CD4-positive, alpha-beta T cell treated with Interleukin-6 at 100 ng/mL for 8 hours (primary cell): ENCODE measurements at regions not wholly inside any gene's neighbourhood (a gene's known extent, or its start where the extent isn't known, plus 50 kb on each side); places are given as distances from the start of the nearest gene placed in this dataset.

Experiments
- DNase-seq: peaks from one replicate; pipeline ENCODE4 v3.0.0-alpha.2; 2020; ENCODE audit warnings: mixed read lengths, low spot score

DNA sequence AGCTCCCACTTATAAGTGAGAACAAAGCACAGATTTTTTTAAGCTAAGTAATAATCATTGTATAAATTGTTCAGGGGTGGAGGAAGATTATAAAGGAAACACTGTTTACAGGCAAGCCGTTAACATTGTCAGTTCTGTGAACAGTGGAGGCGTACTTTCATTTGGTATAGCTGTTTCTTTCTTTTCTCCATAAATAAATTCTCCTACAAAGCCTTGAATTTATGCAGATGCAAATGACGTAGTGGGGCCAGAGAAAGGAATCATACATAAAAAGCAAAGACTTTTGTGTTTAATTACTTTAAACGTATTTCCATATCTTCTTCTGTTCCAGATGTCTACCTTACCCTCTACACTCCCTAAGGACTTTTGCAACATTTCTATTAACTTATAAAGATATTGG is 914.9 kb downstream of the ZPLD1 start:
- no peak for DNase-seq

DNA sequence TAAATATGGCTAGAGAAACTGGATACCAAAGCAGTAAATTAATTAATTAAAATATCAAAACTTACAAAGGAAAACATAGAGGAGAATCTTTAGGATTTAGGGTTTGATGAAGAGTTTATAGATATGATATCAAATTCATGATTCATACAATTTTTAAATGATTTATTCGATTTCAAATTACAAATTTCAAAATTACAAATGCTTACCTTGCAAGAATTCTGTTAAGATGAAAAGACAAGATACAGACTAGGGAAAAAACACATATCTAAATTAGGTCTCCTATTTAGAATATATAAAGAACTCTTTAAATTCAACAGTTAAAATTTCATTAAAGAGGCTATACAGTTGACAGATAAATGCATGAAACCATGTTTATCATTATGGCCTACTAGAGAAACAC is 930.7 kb downstream of the ZPLD1 start:
- no peak for DNase-seq

DNA sequence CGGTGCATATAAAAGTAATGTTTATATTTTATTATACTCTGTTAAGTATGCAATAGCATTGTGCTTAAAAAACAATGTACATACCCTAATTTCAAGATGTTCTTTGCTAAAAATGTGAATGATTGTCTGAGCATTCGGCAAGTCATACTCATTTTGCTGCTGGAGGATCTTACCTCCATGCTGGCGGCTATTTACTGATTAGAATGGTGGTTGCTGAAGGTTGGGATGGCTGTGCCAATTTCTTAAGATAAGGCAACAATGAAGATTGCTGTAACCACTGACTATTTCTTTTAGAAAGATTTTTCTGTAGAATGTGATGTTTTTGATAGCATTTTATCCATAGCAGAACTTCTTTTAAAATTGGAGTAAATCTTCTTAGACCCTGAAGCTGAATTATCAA is 932.7 kb downstream of the ZPLD1 start:
- no peak for DNase-seq

DNA sequence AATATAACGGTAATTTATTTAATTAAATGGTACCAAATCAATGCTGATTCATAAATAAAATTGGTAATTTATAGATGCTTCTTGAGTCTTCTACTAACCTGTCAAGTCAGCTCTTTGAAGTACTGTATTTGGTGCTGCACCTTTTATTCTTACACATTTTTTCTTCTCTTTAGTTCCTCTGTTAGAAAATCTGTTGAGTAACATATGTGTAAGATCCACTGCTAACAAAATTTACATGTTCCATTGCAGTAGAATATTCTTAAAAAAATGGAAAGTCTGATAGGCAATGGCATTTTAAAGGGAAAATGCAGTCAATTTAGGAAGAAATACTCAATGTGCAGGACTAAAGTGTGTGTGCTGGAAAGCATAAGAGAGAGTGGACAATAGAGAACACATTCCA is 936.6 kb downstream of the ZPLD1 start:
- DNase-seq = no peak

DNA sequence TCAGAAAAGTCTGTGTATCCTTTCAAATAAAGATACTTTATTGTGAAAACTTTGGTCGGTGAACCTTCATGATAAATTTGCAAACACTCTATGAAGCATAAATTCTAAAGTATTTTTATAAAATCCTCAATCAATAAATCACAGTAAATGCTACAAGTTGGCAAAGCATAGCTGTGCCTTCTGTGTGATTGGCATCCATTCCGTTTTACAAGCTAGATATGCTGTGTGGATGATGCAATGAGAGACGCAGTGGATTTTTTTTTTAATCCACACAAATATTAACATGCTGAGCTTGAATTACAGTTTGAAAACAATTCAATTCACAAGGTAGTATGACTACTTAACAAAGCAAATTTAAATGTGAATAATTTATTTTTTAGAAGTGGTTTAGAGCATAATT is 937.2 kb downstream of the ZPLD1 start:
- no peak for DNase-seq

DNA sequence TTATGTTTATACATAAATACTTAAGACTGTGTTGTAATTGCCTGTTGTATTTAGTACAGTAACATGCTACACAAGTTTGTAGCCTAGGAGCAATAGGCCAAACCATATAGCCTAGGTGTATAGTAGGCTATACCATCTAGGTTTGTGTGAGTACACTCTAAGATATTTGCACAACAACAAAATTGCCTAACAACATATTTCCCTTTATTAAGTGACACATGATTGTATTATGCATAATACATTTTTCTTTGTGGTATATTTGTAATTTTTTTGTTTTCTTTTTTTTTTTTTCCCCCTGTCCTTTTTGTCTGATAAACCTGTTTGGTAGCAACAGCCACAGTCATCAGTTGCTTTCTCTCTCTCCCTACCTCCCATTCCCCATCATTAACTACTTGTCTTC is 945.6 kb downstream of the ZPLD1 start:
- no peak for DNase-seq

DNA sequence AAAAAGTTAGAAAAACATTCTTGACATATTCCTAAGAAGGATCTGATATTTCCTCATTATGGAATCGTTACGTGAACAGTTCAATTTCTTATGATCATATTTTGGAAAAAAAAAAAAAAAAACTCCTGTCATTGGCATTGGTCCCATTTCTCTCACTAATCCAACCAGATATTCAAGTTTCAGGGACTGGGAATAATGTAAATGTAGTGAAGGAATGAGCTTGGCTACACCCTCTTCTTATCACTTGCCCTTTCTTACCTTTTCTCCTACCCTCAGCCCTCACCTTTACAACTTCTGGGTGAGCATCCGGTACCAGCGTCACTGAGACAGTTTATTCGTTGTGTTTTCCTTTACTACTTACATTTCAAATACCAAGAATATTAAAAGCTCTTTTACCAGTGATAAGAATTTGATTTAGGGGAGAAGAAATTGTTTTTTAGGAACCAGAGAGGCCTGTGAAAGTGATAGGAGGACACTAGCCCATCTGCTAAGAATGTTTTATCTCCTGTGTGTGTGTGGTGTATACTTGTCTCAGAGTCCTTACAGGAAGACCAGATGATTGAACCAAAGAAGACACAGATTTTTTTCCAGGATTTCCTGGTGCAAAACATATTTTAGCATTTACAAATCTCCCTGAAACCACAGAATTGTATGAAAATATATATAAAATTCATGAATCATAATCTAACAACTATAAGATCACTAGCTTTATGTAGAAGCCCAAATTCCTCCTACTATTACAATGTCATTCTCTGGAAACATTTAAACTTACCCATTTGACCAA is 946.7 kb downstream of the ZPLD1 start:
- DNase-seq = no peak

DNA sequence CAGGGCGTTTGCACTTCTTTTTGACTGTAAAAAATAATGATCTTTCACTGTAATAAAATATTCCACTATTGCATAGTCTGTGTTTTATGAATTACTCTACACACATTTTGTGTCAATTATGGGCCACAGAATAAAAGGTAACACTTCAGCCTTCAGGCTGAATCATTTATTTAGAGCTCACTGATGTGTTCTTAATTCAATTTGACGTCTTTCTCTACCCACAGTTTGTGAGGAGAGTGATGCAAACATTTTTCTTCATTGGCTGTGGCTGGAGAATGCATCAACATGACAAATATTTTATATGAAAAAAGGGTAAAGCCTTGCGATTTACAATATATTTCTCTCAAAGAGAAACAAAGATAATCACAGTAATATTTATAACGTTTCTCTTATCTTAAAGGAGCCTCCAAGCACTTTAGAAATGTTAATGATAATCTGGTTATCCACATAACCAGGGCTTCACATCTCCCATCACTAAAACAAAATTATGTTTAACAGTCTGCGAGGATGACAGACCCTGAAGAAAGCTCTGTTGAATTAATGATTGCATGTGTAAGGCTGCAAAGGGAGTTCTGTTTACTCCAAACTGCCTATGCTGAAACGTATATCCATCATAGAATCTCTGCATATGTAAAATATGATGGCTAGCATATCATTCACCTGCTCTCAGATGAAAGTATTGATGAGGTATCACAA is 951.3 kb downstream of the ZPLD1 start:
- no peak for DNase-seq

DNA sequence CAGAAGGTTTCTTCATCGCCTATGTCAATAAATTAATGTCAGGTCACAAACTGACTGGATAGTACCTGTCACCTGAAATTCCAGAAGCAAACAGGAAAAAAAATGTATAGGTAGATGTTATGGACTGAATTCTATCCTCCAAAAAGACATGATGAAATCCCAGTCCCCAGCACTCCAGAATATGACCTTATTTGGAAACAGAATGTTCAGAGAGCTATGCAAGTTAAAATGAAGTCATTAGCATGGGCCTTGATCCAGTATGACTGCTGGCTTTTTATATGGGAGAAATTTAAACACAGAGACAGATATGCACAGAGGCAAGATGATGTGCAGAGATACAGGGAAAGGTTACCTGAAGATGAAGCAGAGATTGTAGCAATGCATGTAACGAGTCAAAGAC is 953.4 kb downstream of the ZPLD1 start:
- DNase-seq = no peak

DNA sequence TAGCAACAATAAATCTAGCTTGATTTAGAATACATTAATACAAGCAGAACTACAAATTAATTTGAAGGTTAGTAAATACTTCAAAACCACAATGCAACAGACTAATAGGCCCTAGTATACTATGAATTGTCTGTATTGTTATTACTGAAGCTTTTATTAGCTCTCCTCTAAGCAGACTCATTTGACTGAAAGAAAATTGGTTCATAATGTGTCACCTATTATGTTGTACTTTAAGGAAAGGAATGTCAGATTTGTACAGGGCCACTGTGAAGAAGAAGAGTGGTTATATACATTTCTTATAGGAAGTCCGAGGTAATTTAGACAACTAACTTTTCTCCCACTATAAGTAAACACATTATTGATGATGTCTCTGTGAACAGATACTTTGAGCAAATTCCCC is 954.5 kb downstream of the ZPLD1 start:
- no peak for DNase-seq

DNA sequence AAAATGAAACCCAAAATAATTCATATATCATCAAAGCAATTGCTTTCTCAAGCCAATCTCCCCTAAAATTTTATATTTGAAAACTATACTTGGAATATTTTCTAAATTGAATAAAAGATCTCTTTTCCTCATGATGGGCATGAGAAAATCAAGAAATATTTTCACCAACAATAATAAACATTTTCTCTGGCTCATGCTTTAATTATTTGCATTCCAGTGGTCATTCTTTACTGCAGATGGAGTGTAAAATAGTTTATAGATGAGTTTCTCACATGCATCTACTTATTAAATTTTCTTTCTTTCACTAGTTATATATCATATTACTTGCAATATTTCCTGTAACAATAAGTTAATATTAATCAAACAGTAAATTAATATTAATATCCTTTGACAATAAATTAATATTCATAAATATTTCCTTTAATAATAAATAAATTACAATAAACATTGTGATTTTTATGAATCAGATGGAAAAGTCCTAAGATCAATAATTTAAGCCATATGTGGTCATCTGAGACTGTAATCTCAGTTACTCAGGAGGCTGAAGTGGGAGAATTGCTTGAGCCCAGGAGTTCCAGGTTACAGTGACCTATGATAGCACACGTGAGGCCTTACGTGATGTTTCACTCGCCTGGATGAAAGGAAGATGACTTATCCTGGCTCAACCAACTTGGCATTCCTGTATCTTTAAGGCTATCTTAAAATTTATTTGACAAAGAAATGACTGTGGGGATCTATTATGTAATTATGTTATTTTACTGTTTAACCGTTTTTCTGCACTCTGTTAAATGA is 958.8 kb downstream of the ZPLD1 start:
- no peak for DNase-seq

DNA sequence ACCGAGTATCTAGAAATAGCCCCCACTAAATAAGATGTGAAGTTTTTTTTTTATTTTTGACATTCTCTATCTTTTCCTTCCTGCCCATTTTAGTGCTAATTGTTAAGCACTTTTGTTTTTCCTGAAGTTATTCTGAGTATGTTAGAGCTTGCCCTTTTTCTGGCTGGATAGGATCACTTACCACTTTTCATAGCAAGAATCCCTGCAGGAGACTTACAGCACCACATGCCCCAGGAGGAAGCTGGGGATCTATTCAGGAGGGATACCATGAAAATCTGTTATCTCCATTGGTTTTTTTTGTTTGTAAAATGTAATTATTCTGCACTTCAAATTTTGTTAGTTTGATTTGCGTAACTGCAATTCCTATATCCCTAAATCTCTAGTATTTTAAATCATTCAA is 968.4 kb downstream of the ZPLD1 start:
- no peak for DNase-seq

DNA sequence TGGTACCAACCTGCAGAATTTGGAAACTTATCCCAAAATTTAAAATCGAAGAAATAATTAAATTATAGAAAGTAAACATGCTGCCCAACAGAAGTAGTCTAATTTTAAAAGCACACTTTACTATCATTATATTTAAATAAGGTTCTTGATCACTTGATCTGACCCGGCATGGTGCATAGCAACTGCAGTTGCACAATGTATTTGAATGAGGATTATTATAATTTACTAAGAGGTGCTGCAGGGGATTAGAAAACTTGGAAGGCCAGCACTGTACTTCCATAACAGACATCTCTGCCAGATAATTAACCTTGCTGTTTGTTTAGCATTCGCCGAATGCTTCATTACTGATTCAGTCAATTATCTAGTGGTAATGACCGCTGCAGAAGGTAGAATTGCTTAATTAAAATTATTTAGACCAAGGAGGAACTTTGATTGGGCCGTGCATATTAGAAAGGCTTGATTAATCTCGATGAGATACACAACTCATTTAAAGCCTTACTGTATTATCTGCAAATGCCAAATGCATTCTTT is 971.6 kb downstream of the ZPLD1 start:
- no peak for DNase-seq

DNA sequence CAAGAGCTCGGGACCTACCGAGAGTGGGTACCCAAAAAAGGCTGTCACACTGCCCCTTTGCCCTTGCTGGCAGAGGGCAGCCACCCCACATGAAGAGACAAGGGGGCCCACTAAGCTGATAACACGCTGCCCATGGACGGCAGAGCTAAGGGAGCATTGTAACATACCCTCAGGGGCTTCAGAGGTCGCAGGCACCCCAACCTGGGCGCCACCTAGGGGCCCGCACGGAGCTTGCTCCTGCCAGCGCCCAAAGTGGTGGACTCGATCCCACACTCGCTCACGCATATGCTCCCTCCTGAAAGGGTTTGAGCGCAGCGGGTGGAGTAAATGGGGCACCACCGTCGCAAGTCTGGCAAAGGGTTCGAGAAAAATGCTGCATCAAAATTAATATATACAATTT is 975.4 kb downstream of the ZPLD1 start:
- no peak for DNase-seq

DNA sequence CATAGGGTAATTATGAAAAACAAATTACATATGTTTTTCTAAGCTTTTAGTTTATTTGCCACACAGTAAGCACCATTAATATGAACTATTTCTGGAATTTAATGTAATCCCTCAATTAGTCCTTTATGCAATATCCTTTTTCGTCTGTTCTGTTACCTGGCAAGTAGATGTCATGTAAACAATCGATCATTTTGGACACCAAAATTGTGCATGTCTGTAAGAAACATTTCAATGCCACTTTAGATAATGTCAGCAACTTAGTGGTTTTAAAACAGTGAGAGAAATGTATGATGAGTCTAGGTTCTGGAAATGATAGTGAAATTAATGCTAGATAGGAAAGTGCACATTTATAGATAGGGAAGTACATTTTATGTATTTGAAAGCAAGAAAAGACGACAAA is 986.6 kb downstream of the ZPLD1 start:
- DNase-seq = no peak

DNA sequence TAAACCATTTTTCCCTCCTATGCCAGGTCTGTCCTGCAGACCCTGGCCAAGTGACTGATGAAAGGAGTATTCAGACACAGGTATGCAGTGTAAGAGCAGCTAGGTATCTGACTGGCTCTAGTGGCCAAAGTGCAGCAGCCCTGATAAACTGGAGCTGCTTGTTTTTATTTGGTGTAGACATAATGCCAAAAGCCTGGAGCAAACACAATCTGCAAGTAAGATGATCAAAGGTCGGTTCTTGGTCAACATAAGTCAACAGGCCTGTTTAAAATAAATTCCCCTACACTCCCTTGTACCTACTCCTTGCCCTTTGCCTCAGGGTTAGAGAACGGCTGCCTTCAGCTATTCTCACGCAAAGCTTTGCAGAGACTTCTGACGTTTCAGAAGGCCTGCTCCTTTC is 1003.1 kb downstream of the ZPLD1 start:
- no peak for DNase-seq

DNA sequence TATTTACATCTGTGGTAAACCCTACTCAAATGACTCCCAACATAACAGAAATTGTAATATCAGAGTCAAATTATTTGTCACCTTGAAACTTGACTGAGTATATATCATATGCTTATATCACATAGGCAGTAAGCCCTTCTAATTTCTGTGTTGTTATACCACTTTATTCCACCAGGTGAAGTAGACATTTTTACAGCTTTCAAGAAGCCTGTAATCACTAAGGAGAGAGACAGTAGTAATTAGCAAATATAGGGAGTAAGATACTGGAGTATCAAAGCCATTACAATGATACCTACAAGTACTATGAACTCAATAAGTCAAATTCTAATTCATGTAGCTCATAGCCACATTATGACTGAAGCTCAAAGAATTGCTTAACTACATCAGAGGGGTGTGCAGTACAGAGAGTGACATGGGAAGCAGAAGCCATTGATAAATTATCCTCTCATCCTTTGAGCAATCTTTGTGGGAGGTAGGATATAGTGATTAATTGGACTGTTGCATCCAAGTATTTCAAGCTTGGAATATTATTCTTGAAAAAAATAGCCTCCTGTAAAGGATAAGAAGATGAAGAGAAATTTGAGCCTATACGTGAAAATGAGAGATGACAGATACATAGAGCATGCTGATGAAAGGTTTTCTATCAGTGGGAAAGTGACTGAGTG is 1005.9 kb downstream of the ZPLD1 start:
- no peak for DNase-seq

DNA sequence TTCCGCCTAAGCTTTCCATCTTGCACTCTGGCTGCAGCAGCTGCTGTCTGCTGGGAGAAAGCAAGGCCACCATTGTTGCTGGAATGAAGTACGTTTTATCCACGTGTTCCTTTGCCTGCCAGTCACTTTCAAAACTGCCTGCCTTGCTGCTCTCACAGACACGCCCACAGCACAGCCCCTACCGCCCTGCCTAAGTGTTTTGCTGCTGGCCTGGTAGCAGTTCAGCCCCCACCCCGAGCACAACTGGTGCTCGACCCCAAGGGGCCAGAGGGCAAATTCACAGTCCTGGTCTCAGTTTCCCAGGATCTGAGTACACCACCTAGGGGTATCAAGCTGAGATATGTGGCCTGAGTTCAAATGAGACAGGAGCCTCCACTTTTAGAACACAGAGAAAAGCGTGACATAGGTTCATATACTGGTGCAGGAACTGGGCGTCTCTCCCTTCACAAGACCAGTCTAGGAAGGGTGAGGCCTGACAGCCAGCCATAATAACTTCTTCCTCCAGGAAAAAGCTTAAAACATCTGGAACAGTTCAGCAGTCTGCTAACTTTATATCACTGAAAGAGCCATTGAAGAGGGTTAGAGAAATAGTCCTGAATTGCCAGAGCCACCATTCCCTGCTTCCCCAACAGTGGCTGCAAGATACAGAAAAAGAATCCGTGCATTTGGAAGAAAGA is 1012.3 kb downstream of the ZPLD1 start:
- no peak for DNase-seq

DNA sequence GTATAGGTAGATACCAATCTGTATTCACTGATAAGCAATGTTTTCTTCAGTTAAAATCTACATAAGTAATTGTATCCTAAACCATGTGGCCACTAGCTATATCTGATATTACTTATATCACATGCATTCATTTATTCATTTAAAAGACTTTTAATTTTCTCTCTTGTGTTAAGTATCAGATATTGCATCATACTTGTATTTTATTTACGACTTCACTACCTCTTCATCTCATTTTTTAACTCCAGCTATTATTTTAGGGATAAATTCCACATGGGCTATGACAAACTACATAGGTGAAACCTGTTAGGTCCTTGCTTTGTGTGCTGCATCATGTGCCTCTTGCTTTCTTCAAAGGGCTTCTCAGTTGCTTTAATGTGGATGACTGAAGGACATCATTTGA is 1018.3 kb downstream of the ZPLD1 start:
- DNase-seq = no peak

DNA sequence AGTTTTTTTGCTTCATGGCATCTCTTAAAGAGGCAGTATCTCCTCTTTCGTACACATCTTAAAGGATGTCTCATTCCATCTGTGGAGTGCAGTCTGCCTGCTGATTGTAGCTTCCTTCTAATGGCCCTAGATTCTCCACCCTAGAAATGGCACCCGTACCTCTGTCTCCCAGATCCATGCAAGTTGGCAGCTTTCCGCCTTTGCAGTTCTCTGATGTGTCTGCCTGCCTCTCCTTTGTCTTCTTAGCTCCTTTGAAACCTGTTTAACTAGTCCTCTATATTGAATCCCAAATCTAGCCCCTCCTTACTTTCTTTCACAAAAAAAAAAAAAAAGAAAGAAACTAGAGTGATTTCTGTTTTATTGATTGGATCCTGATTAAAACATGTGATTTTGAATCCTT is 1025.0 kb downstream of the ZPLD1 start:
- no peak for DNase-seq

DNA sequence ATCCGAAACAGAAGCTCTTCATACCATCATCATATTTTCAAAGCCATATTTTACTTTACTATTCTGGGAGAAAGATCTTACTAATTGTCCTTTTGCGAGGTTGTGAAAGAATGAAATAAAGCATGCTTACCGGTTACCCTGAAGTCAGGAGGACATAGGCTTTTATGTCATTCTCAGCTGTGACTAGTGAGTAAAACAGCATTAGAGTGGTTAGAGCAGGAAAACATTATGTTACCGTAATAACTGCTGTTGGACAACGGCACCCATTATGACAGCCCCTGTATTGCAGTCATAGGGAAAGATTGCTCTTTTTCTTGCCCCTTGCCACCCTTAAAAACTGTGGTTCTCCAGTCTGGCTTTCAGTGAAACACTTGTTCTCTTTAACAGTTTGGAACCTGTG is 1035.7 kb downstream of the ZPLD1 start:
- no peak for DNase-seq

DNA sequence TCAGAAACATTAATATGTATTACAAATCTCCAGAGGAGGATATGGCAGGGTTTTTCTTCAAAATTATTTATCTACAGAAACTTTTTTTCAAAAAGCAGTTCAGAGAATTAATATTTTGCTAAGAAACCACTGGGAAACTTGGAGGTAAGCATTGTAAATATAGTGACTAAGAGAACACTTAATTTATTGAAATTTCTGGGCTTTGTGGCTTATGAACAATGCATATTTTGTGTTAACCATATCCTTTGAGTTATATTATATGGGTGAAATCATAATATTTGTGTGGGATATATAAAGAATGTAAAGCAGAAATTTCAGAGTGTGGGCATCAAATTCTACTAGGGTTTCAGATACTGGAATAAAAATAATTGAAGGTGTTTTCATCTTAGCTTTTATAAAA is 1059.2 kb downstream of the ZPLD1 start:
- no peak for DNase-seq
